Hematopoietic multipotent progenitor cell (in vitro differentiated cells): ENCODE measurements at regions not wholly inside any gene's neighbourhood (a gene's known extent, or its start where the extent isn't known, plus 50 kb on each side); places are given as distances from the start of the nearest gene placed in this dataset.

Experiments
- DNase-seq, 3 donors: peaks; one replicate each; pipeline ENCODE4 v3.0.0-alpha.2; 2011 to 2015; ENCODE audit warnings: low read depth in 2 of 3, low spot score in 2 of 3

DNA sequence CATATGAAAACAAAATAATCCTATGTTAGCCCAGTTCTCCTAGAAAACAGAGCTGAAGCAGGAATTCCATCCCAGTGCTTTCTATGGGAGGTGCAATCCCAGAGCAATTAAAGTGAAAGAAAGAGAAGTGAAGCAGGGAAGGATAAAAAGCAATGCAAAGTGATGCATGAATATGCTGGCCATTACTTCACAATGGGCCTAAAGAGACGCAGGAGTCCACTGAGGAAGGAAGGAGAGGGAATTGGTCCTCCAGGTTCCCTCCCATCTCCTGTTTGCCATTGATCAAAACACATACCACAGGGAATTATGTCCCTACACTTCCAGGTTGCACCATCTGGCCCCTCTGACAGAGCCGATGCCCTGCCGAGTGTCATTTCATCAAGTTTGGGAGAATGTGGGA, 392.2 kb upstream of the NFE2L3 start:
- no peak for DNase-seq

GRCh38 chr7:25762511-25763462, 389.2 kb upstream of the NFE2L3 start:
- no peak for DNase-seq

GRCh38 chr7:25763463-25763860, 388.5 kb upstream of the NFE2L3 start:
- DNase-seq, result no peak

DNA sequence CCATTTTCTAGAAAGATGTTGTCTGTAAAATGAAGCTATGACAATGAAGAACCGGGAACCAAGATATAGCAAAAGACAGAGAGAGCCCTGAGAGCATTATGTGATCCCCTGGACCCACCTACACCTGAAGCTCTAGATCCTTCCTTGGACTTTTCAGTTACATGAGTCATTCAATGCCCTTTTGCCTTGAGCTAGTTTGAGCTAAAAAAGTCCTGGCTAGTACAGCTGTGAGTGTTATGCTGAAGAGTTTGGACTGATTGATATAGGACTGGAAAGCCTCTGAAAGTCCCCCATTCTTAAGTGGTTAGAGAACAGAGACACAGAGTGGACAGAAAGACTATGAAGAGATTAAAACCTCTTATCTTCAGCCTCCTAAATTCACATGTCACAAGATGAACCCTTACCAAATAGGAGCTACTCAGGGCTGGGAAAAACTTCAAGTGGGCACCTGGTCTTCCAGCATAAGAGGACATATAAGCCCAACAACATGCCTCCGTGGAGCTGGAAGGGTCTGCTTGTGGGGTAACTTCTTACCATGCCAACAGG, 386.8 kb upstream of the NFE2L3 start:
- no peak for DNase-seq

DNA sequence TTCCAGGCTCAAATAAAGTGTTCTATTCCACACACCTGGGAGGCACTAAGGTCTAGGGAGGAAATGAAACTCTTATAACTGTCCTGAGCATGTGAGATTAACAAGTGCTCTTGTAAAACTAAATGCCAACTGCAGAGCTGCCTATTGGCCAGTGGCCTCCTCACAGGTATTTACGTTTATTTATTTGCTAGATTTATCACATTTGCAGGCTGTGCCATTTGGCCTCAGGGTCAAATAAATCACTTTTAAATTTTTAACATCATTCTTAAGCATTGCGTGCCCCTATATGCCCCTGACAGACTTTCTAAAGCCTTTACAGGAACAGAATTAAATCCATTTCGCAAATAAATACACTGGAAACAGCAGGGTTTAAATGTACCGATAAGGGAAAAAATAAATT, 381.8 kb upstream of the NFE2L3 start:
- DNase-seq, result no peak

DNA sequence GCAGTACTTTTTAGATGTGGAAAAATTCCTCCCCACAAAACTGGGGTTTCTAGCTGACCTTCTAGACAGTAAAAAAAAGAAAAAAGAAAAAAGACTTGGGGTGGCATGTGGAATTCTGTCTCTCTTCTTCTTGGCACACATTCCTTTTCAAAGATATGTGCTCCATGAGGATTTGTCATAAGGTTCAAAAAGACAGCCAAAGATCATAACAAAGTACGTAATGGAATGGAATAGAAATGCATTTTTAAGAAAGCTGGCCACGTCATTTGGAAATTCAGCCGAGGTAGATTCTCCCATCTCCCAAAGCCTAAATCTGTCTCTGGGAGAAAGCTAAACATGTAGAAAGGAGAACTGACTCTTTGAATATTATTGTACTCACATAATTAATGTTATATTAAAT, 381.3 kb upstream of the NFE2L3 start:
- no peak for DNase-seq

DNA sequence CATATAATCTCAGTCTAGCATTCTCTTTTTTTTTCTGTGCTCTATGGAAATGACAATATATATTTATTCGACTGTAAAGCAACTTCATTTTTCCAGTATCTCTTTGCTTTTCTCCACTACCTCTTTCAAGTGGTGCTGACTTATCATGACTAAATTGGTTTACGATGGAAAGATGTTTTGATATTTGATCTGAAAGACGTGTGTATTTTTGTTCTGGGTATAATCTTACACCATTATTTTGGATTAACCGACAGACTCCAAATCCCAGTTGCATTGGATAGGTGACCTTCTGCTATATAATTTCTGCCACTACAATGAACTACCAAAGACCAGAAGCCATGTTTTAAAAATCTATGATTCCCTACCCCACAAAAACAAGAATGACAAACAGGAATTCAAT, 380.5 kb upstream of the NFE2L3 start:
- no peak for DNase-seq

- no peak for DNase-seq
These were observed 379.2 kb upstream of the NFE2L3 start for GRCh38 chr7:25772802-25773201.

GRCh38 chr7:25774675-25775074, 377.3 kb upstream of the NFE2L3 start:
- DNase-seq, result no peak

DNA sequence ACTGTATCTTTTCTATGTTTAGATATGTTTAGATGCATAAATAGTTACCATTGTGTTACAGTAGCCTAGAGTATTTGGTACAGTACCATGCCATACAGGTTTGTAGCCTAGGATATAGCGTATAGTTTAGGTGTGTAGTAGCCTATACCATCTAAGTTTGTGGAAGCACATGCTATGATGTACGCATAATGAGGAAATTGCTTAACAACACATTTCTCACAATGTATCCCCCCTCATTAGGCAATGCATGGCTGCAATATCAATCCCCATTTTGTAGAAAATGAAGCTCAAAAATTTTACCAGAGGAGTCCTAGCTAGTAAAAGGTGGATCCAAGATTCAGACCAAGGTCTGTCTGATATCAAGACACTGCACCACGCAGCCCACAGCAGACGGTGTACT, 376.4 kb upstream of the NFE2L3 start:
- no peak for DNase-seq

DNA sequence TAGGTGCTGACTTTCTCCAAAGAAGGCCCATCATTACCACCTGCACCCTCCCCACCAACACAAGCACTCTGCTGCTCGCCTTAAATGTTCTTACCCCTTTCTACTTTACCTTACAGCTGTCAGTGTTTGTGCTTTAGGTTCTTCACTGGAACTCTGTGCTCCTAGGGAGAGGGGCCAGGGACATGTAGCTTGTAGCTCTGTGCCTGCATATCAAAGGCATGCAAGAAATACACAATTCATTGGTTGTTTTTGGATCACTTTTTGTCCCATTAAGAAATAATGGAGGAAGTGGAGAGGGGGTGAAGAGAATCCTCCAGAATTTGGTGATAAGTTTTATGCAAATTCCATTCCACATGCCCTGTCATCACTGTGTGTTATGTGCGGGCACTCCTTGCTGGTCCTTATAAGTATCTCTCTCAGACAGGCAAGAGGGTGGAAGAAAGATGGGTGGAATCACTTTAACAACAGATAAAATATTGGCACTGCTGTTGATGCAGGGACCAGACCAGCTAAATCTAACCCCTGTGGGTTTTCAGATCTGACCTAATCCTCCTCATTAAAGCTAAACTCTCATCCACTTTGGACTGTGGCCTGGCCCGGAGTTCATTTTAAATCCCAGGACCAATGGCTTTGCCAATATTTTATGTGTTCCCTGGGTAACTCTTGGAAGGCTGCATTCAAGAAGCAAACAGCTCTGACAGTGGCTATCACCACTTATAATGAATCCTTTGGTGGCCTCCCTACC, 375.8 kb upstream of the NFE2L3 start:
- DNase-seq, result no peak

GRCh38 chr7:25776744-25777123, 375.3 kb upstream of the NFE2L3 start:
- no peak for DNase-seq

DNA sequence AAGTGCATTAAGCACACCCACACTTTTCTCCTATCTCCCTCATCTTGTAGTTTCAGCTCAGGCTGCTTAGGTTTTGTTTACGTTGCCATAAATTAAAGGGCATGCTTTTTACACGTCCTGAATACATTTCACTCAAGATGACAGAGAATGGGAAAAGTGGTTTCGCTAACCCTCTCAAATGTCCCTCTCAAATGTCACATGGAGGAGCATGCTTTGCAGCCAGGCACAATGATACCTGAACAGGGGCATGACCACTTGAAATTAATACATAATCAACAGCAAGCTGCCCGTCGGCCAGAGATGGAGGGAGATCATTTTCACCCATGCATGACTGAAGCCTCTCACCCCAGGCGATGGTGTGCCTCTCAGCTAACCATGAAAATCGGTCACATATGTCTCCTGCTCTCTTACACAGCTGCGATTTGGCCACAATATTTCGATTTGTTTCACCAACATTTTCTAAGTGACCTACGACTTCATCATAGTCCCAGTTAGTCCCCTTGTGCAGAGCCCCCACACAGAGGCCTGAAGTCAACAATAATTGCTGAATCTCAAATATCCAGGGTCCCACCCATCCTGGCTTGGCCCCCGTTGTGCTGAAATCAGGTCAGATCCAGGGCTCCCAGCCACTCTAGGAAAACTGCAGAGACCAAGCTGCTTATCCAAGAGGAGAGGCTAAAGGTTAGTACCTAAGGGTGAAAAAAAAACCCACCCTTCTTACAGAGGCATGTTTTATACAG, 373.9 kb upstream of the NFE2L3 start:
- DNase-seq, result no peak

DNA sequence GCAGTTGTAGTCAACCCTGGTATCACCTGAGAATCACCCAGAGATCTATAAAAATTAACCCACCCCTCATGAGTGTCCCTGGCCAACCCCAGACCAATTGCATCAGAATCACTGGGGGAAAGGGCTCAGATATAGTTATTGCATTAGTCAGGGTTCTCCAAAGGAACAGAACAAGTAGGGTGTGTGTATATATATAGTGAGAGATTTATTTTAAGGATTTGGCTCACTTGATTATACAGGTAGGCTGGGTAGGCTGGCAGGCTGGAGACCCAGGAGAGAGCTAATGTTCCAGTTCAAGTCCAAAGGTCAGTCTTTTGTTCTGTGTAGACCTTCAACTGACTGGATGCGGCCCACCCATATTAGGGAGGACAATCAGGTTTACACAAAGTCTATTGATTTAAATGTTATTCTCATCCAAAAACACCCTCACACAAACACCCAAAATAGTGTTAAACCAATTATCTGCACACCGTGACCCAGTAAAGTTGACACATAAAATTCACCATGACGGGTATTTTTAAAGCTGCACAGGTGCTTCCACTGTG, 372.9 kb upstream of the NFE2L3 start:
- DNase-seq, result no peak

- DNase-seq, result no peak
These were observed 371.1 kb upstream of the NFE2L3 start for GRCh38 chr7:25780904-25781303.

GRCh38 chr7:25781704-25782103, 370.3 kb upstream of the NFE2L3 start:
- DNase-seq, result no peak

- DNase-seq, result no peak
These were observed 365.1 kb upstream of the NFE2L3 start for GRCh38 chr7:25786936-25787335.

DNA sequence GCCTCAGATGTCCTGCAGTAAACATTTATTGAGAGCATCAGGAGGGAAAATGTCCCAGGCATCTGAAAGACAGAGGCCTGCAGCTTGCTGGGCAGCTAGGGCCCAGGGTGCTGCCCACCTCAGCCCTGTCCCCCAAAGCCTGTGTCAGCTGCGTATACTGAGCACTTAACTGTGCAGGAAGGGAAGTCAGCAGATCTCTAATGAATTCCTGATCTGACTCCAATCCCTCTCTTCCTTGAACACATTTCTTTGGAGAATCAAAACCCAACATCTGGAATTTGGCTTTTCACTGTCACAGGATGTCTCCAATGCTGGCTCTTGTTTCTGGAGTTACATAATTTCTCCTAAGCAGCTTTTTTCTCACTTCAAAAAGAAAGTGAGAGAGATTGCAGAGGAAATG, 364.7 kb upstream of the NFE2L3 start:
- DNase-seq, result no peak

DNA sequence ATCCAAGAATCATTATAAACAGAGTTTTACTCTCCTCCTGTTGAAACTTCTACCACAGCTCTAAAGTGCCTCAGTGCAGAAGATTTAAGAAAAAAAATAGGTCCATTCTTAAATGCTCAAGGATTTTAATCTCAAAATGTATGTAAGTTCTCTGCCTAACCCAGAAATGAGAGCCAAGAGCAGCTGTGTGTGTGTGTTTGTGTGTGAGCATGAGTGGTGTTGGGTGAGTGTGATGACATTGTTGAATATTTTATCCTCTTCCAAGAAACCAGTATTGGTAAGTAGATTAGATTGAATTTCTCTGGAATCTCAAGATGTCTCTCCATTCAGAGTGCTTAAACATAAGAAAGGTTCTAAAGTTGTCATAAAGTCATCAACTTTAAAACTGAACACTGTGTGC, 363.6 kb upstream of the NFE2L3 start:
- no peak for DNase-seq

- DNase-seq, result no peak
These were observed 362.9 kb upstream of the NFE2L3 start for GRCh38 chr7:25788961-25789620.
